ENCODE measurements at regions not wholly inside any gene's neighbourhood (a gene's known extent, or its start where the extent isn't known, plus 50 kb on each side); places are given as distances from the start of the nearest gene placed in this dataset.

GRCh38 chr9:88041447-88041846 is 67.1 kb upstream of the CDK20 start:
- no peak for DNase-seq (ENCODE audit: extremely low spot score, insufficient read length, low read depth)
- no peak for FAIRE-seq

- FAIRE-seq (no peak), DNase-seq (ENCODE audit: extremely low spot score, insufficient read length, low read depth) (no peak)
Observed at GRCh38 chr9:88037285-88037845, 63.0 kb upstream of the CDK20 start.

- no peak for DNase-seq (ENCODE audit: extremely low spot score, insufficient read length, low read depth)
- no peak for FAIRE-seq
Observed at GRCh38 chr9:88034964-88035363, 60.6 kb upstream of the CDK20 start.

- DNase-seq (ENCODE audit: extremely low spot score, insufficient read length, low read depth) = no peak
- no peak for FAIRE-seq
Observed at GRCh38 chr9:88033359-88033702, 59.0 kb upstream of the CDK20 start.

DNA sequence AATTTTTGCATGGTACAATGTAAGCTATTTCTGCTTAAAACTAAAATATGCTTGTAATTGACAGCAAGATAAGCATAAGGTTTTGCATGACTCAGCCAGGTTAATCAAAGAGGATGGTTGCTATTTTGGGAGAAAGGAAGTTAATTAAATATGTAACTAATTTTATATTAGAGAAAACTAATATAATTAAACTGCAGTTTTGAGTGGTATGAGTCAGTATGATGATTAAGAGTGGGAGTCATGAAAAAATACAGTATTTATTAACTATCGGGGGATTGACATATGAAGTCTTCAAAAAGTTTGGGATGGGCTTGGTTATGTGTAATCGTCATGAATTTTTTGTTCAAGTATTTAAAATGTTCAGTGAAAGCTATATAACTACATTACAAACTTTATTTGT is 54.0 kb upstream of the CDK20 start:
- FAIRE-seq (no peak), DNase-seq (ENCODE audit: extremely low spot score, insufficient read length, low read depth) (no peak)

DNA sequence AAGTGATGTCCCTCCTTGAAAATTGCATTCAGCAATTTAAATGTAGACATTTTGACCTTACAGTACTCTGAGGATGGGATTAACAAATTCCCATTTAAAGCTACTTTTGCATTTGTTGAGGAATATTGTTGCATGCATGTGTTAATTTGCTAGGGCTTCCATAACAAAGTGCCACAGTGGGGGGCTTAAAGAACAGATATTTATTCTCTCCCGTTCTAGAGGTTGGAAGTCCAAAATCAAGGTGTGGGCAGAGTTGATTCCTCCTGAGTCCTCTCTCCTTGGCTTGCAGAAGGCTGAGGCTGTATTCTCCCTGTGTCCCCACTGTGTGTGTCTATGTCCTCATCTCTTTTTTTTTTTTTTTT is 51.8 kb upstream of the CDK20 start:
- FAIRE-seq = no peak

DNA sequence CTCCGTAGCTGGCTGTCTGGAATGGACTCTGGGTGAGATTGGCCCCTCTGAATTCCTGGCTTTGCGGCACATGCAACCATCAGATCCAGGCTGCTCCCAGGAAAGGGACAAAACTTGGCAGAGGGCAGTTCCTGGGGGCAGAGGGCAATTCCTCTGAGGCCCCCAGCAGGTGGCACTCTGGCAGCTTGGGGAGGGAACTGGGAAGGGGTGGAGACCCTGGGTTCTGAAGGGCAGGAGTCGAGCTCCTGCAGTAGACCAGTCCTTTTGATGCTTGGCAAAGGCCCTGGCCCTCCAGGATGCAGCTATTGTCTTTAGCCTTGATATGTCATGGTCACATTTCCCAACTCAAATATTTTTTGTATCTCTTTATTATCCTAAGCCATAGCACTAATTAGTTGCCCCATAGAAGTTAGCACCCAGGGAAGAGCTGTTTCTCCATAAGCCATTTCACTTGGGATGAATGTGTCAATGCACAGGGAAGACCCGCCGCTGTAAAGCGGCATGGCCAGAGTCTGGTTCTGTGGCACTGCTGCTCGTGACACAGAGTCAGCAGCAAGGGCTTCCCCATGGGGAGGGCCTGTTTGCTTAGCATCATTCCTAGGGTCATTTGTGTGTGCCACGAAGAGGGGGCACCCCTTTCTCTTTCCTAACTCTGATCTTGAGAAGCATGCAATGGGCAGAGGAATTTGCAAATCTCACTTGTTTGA is 51.2 kb upstream of the CDK20 start:
- FAIRE-seq = no peak
- no peak for DNase-seq (ENCODE audit: extremely low spot score, insufficient read length, low read depth)

More for the DNA sequence above, 51.8 kb upstream of the CDK20 start:
- DNase-seq (ENCODE audit: extremely low spot score, insufficient read length, low read depth) = no peak

- FAIRE-seq = no peak
- DNase-seq (ENCODE audit: extremely low spot score, insufficient read length, low read depth) = no peak
Observed at GRCh38 chr9:88024896-88025295, 50.6 kb upstream of the CDK20 start.
